Loucy (cell line): ENCODE measurements at regions not wholly inside any gene's neighbourhood (a gene's known extent, or its start where the extent isn't known, plus 50 kb on each side); places are given as distances from the start of the nearest gene placed in this dataset.
"Not testable (repeated sequence)": the region's sequence is repeated elsewhere in the genome, so short reads cannot be mapped to it uniquely, and the experiment has no call there.

Experiments
- H2AFZ ChIP-seq: fragments of 200-600 bp; sonication (generic); 2 replicates; pipeline ENCODE4 v1.6.0; 2016; ENCODE audit warnings: antibody characterized with exemption, mild to moderate bottlenecking, low read length, moderate library complexity
- H3F3A ChIP-seq: fragments of 200-600 bp; 2 replicates; pipeline ENCODE4 v1.6.0; 2016; ENCODE audit warnings: antibody characterized with exemption, low read depth, mild to moderate bottlenecking
- H3K27me3 ChIP-seq: fragments of 200-600 bp; sonication (generic); 2 replicates; pipeline ENCODE4 v1.6.1; 2014; ENCODE audit warnings: low read length, mild to moderate bottlenecking; ENCODE audit not compliant: insufficient read depth, poor library complexity, severe bottlenecking
- H3K36me3 ChIP-seq: fragments of 200-600 bp; sonication (generic); 2 replicates; pipeline ENCODE4 v1.6.1; 2016; ENCODE audit warnings: low read length; ENCODE audit not compliant: insufficient read depth
- H3K4me1 ChIP-seq: fragments of 200-600 bp; sonication (generic); 2 replicates; pipeline ENCODE4 v1.5.1; 2014; ENCODE audit warnings: low read length, mild to moderate bottlenecking; ENCODE audit not compliant: insufficient read depth, poor library complexity, severe bottlenecking
- H3K4me2 ChIP-seq: fragments of 200-600 bp; sonication (generic); 2 replicates; pipeline ENCODE4 v1.6.0; 2014; ENCODE audit warnings: antibody characterized with exemption, low read length, low read depth, mild to moderate bottlenecking; ENCODE audit not compliant: poor library complexity, severe bottlenecking
- H3K4me3 ChIP-seq: fragments of 200-600 bp; sonication (generic); 2 replicates; pipeline ENCODE4 v1.5.1; 2014; ENCODE audit warnings: low read length, mild to moderate bottlenecking, mixed read lengths; ENCODE audit not compliant: poor library complexity, severe bottlenecking
- H3K79me2 ChIP-seq: fragments of 200-600 bp; sonication (generic); 2 replicates; pipeline ENCODE4 v1.6.1; 2014; ENCODE audit warnings: low read length; ENCODE audit not compliant: insufficient read depth
- H3K9ac ChIP-seq: fragments of 200-600 bp; sonication (generic); 2 replicates; pipeline ENCODE4 v1.6.0; 2014; ENCODE audit warnings: mild to moderate bottlenecking, low read depth, low read length, moderate library complexity; ENCODE audit not compliant: poor library complexity, severe bottlenecking
- H3K9me2 ChIP-seq: fragments of 200-600 bp; sonication (generic); replicated peaks from 2 replicates; pipeline ENCODE4 v1.6.1; 2016; ENCODE audit warnings: low read depth, low read length, mixed read lengths
- H3K9me3 ChIP-seq: fragments of 200-600 bp; sonication (generic); 2 replicates; pipeline ENCODE4 v1.6.1; 2014; ENCODE audit warnings: mild to moderate bottlenecking, antibody characterized with exemption, low read length, low read depth; ENCODE audit not compliant: insufficient read depth
- H4K20me1 ChIP-seq: fragments of 200-600 bp; sonication (generic); 2 replicates; pipeline ENCODE4 v1.6.0; 2014; ENCODE audit warnings: antibody characterized with exemption, low read length, mild to moderate bottlenecking; ENCODE audit not compliant: insufficient read depth, poor library complexity, severe bottlenecking
- EZH2phosphoT487 ChIP-seq: fragments of 200-600 bp; IDR thresholded peaks from 2 replicates; pipeline ENCODE4 v1.6.1; 2018; ENCODE audit warnings: antibody characterized with exemption, mild to moderate bottlenecking, moderate library complexity, borderline replicate concordance
- TF ChIP-seq, protein P1 (sequence below): fragments of 200-600 bp; sonication (generic); conservative IDR thresholded peaks from 2 replicates; pipeline ENCODE4 v1.5.1; 2014; ENCODE audit warnings: mild to moderate bottlenecking, antibody characterized with exemption, low read length

DNA sequence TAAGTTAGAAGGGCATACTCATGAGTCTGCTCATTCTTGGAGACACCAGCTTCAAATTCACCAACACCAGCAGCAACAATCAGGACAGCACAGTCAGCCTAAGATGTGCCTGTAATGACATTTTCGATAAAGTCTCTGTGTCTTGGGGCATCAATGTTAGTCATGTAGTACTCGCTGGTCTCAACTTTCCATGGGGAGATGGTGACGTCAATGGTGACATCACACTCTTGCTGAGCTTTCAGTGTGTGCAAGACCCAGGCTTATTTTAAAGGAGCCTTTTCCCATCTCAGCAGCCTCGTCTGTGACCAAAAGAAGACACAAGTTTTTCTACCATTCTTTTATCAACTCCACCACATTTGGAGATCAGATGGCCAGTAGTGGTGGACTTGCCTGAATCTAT, 75.5 kb downstream of the SERINC2 start:
- H3K79me2 ChIP-seq: no peaks in the 10 kb centered on the region
- H3K4me1 ChIP-seq: peaks cover 8% of the 10 kb centered on the region

DNA sequence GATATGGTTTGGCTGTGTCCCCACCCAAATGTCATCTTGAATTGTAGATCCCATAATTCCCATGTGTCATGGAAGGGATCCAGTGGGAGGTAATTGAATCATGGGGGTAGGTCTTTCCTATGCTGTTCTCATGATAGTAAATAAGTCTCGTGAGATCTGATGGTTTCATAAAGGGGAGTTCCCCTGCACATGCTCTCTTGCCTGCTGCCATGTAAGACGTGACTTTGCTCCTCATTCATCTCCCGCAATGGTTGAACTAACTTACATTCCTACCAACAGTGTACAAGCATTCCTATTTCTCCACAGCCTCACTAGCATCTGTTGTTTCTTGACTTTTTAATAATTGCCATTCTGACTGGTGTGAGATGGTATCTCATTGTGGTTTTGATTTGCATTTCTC, 76.6 kb downstream of the SERINC2 start:
- not testable (repeated sequence) for H2AFZ ChIP-seq, H4K20me1 ChIP-seq, H3F3A ChIP-seq, H3K36me3 ChIP-seq, H3K4me1 ChIP-seq, H3K4me3 ChIP-seq, H3K79me2 ChIP-seq, H3K27me3 ChIP-seq, H3K9me2 ChIP-seq, H3K9ac ChIP-seq, H3K4me2 ChIP-seq, H3K9me3 ChIP-seq

More for the DNA sequence above, 75.5 kb downstream of the SERINC2 start:
- Histone ChIP-seq H3K9ac (no peak overlapping the region), H3K27me3 (no peaks in the 10 kb centered on the region), H3K9me3 (no peaks in the 10 kb centered on the region), H3K9me2 (no peaks in the 10 kb centered on the region), H3K36me3 (no peaks in the 10 kb centered on the region), H4K20me1 (no peaks in the 10 kb centered on the region), H3K4me2 (no peak overlapping the region), H3K4me3 (no peak overlapping the region), H3F3A (no peaks in the 10 kb centered on the region), H2AFZ (no peak overlapping the region)
- TF ChIP-seq, protein P1, sequence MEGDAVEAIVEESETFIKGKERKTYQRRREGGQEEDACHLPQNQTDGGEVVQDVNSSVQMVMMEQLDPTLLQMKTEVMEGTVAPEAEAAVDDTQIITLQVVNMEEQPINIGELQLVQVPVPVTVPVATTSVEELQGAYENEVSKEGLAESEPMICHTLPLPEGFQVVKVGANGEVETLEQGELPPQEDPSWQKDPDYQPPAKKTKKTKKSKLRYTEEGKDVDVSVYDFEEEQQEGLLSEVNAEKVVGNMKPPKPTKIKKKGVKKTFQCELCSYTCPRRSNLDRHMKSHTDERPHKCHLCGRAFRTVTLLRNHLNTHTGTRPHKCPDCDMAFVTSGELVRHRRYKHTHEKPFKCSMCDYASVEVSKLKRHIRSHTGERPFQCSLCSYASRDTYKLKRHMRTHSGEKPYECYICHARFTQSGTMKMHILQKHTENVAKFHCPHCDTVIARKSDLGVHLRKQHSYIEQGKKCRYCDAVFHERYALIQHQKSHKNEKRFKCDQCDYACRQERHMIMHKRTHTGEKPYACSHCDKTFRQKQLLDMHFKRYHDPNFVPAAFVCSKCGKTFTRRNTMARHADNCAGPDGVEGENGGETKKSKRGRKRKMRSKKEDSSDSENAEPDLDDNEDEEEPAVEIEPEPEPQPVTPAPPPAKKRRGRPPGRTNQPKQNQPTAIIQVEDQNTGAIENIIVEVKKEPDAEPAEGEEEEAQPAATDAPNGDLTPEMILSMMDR: no peak
- TF ChIP-seq EZH2phosphoT487: no peak

DNA sequence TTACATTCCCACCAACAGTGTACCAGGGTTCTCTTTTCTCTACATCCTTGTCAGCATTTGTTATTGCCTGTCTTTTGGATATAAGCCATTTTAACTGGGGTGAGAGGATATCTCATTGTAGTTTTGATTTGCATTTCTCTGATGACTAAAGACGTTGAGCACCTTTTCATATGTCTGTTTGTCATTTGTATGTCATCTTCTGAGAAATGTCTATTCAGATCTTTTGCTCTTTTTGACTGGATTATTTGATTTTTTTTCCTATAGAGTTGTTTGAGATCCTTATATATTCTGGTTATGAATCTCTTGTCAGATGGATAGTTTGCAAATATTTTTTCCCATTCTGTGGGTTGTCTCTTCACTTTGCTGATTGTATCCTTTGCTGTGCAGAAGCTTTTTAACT, 77.6 kb downstream of the SERINC2 start:
- not testable (repeated sequence) for H3K9me2 ChIP-seq, H3K4me1 ChIP-seq, H3K4me2 ChIP-seq, H3K36me3 ChIP-seq, H3K27me3 ChIP-seq, H3K4me3 ChIP-seq, H3K79me2 ChIP-seq, H4K20me1 ChIP-seq, H3K9me3 ChIP-seq, H3F3A ChIP-seq, H2AFZ ChIP-seq, H3K9ac ChIP-seq

DNA sequence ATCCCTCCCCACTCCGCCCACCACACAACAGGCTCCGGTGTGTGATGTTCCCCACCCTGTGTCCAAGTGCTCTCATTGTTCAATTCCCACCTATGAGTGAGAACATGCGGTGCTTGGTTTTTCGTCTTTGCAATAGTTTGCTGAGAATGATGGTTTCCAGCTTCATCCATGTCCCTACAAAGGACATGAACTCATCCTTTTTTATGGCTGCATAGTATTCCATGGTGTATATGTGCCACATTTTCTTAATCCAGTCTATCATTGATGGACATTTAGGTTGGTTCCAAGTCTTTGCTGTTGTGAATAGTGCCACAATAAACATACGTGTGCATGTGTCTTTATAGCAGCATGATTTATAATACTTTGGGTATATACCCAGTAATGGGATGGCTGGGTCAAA, 81.0 kb upstream of the TINAGL1 start:
- not testable (repeated sequence) for H3K27me3 ChIP-seq, H3K9me2 ChIP-seq, H3K4me1 ChIP-seq, H4K20me1 ChIP-seq, H3K36me3 ChIP-seq, H3K9me3 ChIP-seq, H3K4me2 ChIP-seq, H3K79me2 ChIP-seq, H3K4me3 ChIP-seq, H2AFZ ChIP-seq, H3K9ac ChIP-seq, H3F3A ChIP-seq

DNA sequence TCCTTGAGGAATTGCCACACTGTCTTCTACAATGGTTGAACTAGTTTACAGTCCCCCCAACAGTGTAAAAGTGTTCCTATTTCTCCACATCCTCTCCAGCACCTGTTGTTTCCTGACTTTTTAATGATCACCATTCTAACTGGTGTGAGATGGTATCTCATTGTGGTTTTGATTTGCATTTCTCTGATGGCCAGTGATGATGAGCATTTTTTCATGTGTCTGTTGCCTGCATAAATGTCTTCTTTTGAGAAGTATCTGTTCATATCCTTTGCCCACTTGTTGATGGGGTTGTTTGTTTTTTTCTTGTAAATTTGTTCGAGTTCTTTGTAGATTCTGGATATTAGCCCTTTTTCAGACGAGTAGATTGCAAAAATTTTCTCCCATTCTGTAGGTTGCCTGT, 80.5 kb upstream of the TINAGL1 start:
- not testable (repeated sequence) for H3K4me3 ChIP-seq, H3K9me2 ChIP-seq, H2AFZ ChIP-seq, H3K9ac ChIP-seq, H3K36me3 ChIP-seq, H3F3A ChIP-seq, H3K4me2 ChIP-seq, H3K27me3 ChIP-seq, H3K79me2 ChIP-seq, H4K20me1 ChIP-seq, H3K9me3 ChIP-seq, H3K4me1 ChIP-seq
